Endothelial cell (in vitro differentiated cells): ENCODE measurements at regions not wholly inside any gene's neighbourhood (a gene's known extent, or its start where the extent isn't known, plus 50 kb on each side); places are given as distances from the start of the nearest gene placed in this dataset.
"Not testable (repeated sequence)": the region's sequence is repeated elsewhere in the genome, so short reads cannot be mapped to it uniquely, and the experiment has no call there.

Source experiments
- DNase-seq: peaks from one replicate; pipeline ENCODE4 v3.0.0; 2021; ENCODE audit warnings: low spot score
- H3K27ac Mint-ChIP-seq: one replicate; pipeline ENCODE4 v1.8.0; 2021; ENCODE audit warnings: mixed read lengths, inconsistent platforms; ENCODE audit not compliant: unreplicated experiment
- H3K27me3 Mint-ChIP-seq: one replicate; pipeline ENCODE4 v1.8.0; 2021; ENCODE audit warnings: mild to moderate bottlenecking, moderate library complexity, mixed read lengths, inconsistent platforms; ENCODE audit not compliant: unreplicated experiment
- H3K36me3 Mint-ChIP-seq: one replicate; pipeline ENCODE4 v1.8.0; 2021; ENCODE audit warnings: mild to moderate bottlenecking, low read depth, mixed read lengths, inconsistent platforms; ENCODE audit not compliant: unreplicated experiment
- H3K4me1 Mint-ChIP-seq: one replicate; pipeline ENCODE4 v1.8.0; 2021; ENCODE audit warnings: mild to moderate bottlenecking, mixed read lengths, inconsistent platforms; ENCODE audit not compliant: unreplicated experiment
- H3K4me3 Mint-ChIP-seq: one replicate; pipeline ENCODE4 v1.8.0; 2021; ENCODE audit warnings: mild to moderate bottlenecking, mixed read lengths, inconsistent platforms; ENCODE audit not compliant: unreplicated experiment
- H3K9me3 Mint-ChIP-seq: one replicate; pipeline ENCODE4 v1.8.0; 2021; ENCODE audit warnings: mixed read lengths, inconsistent platforms; ENCODE audit not compliant: unreplicated experiment
- CTCF ChIP-seq: fragments of 200-600 bp; sonication (generic); IDR thresholded peaks from one replicate; pipeline ENCODE4 v1.5.0; 2021; ENCODE audit warnings: antibody characterized with exemption; ENCODE audit not compliant: unreplicated experiment

- H3K27me3 Mint-ChIP-seq = no peaks in the 10 kb centered on the region
- no peak for DNase-seq
- TF ChIP-seq CTCF = no peak
- no peaks in the 10 kb centered on the region for H3K36me3 Mint-ChIP-seq
- H3K9me3 Mint-ChIP-seq = no peaks in the 10 kb centered on the region
- no peaks in the 10 kb centered on the region for H3K4me1 Mint-ChIP-seq
- no peak overlapping the region for H3K4me3 Mint-ChIP-seq
- no peak overlapping the region for H3K27ac Mint-ChIP-seq
Measured at GRCh38 chr7:113179313-113179712, 61.0 kb upstream of the SMIM30 start.

DNA sequence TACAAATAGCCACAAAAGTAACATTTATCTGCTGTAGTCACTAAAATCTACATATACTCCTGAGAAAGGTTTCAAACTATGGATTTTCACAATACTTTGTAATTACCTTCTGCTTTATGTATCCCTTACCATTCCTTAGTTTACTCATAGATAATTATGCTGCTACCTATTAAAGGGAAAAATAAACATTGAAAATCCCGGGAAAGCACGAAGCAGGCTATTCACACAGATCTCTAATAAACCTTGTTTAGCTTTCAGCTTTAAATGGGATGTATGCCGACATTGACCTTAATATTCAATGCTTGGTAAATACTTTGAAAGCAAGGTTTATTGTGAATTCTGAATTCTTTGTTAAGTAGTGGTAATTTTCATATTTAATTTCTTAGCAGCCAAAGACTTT is 58.5 kb upstream of the SMIM30 start:
- Mint-ChIP-seq H3K9me3 (no peaks in the 10 kb centered on the region), H3K27ac (no peak overlapping the region), H3K4me3 (no peak overlapping the region), H3K27me3 (no peaks in the 10 kb centered on the region), H3K4me1 (no peaks in the 10 kb centered on the region), H3K36me3 (no peaks in the 10 kb centered on the region)
- no peak for TF ChIP-seq CTCF
- DNase-seq = no peak

DNA sequence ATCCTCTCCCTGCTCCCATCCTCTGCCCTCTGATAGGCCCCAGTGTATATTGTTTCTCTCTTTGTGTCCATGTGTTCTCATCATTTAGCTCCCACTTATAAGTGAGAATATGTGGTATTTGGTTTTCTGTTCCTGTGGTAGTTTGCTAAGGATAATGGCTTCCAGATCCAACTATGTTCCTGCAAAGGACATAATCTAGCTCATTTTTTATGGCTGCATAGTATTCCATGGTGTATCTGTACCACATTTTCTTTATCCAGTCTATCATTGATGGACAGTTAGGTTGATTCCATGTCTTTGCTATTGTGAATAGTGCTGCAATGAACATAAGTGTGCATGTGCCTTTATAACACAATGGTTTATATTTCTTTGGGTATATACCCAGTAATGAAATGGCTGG is 57.8 kb upstream of the SMIM30 start:
- DNase-seq, H3K27ac Mint-ChIP-seq, H3K4me3 Mint-ChIP-seq, H3K27me3 Mint-ChIP-seq, H3K36me3 Mint-ChIP-seq, H3K4me1 Mint-ChIP-seq, H3K9me3 Mint-ChIP-seq: not testable (repeated sequence)

DNA sequence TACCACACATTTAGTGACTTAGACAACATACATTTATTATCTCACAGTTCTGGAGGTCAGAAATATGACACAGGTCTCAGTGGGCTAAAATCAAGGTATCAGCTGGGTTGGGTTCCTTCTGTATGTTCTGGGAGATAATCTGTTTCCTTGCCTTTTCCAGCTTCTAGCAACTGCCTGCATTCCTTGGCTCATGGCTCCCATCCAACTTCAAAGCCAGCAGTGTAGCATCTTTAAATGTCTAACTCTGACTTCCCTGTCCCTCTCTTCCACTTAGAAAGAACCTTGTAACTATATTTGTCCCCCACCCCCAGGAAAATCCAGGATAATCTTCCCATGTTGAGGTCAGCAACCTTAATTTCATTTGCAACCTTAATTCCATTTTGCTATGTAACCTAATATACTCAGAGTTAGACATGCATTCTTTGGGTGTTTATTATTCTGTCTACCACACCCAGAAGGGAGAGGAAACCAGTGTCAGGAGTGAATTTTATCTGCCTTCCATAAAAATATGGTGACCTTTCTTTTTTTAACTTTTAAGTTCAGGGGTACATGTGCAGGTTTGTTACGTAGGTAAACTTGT is 57.3 kb upstream of the SMIM30 start:
- no peaks in the 10 kb centered on the region for H3K36me3 Mint-ChIP-seq
- TF ChIP-seq CTCF = no peak

GRCh38 chr7:113172726-113173125 is 54.4 kb upstream of the SMIM30 start:
- Mint-ChIP-seq H3K27me3 (no peaks in the 10 kb centered on the region), H3K36me3 (no peaks in the 10 kb centered on the region), H3K27ac (no peak overlapping the region), H3K4me1 (no peaks in the 10 kb centered on the region), H3K4me3 (no peak overlapping the region), H3K9me3 (no peaks in the 10 kb centered on the region)
- DNase-seq = no peak
- TF ChIP-seq CTCF = no peak

More for the DNA sequence above, 57.3 kb upstream of the SMIM30 start:
- H3K9me3 Mint-ChIP-seq = no peaks in the 10 kb centered on the region
- no peaks in the 10 kb centered on the region for H3K27me3 Mint-ChIP-seq
- no peak overlapping the region for H3K27ac Mint-ChIP-seq
- DNase-seq = no peak
- no peak overlapping the region for H3K4me3 Mint-ChIP-seq
- H3K4me1 Mint-ChIP-seq = no peaks in the 10 kb centered on the region

DNA sequence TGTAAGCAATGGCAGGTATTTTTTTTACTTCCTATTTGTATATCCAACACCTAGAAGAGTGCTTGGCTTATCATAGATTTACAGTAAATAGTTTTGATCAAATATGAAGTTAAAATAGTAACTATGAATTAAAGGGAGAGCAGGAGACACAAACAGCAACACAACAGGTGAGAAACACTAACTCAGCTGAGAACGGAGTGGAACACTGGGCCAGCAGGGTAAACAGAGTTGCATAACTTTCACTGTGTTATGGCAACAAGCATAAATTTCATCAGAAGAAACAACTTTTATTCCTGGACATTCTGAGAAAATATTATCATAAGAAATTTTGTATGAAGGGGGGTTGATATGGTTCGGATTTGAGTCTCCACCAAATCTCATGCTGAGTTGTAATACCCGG is 52.2 kb upstream of the SMIM30 start:
- Mint-ChIP-seq H3K4me3 (no peak overlapping the region), H3K27me3 (no peaks in the 10 kb centered on the region), H3K4me1 (no peaks in the 10 kb centered on the region), H3K27ac (no peak overlapping the region), H3K36me3 (no peaks in the 10 kb centered on the region), H3K9me3 (no peaks in the 10 kb centered on the region)
- no peak for TF ChIP-seq CTCF
- no peak for DNase-seq
